Memory B cell (primary cell): ENCODE measurements at regions not wholly inside any gene's neighbourhood (a gene's known extent, or its start where the extent isn't known, plus 50 kb on each side); places are given as distances from the start of the nearest gene placed in this dataset.

Experiments
- ATAC-seq: fragments of 150-1000 bp; cut with Tn5 transposase; 2 replicates; pipeline ENCODE4 v1.10.0; 2021; ENCODE audit warnings: low read depth, mild to moderate bottlenecking, moderate library complexity
- DNase-seq, 2 donors: peaks; one replicate each; pipeline ENCODE4 v3.0.0; 2022; ENCODE audit warnings: low spot score in 2 of 2
- H3K27ac Mint-ChIP-seq: one replicate; pipeline ENCODE4 v1.8.0; 2022; ENCODE audit warnings: mild to moderate bottlenecking, moderate library complexity, mixed read lengths
- H3K27me3 Mint-ChIP-seq: one replicate; pipeline ENCODE4 v1.8.0; 2022; ENCODE audit warnings: mixed read lengths
- H3K36me3 Mint-ChIP-seq: one replicate; pipeline ENCODE4 v1.8.0; 2022; ENCODE audit warnings: mild to moderate bottlenecking, mixed read lengths
- H3K4me1 Mint-ChIP-seq: one replicate; pipeline ENCODE4 v1.8.0; 2022; ENCODE audit warnings: mixed read lengths
- H3K4me3 Mint-ChIP-seq: one replicate; pipeline ENCODE4 v1.8.0; 2022; ENCODE audit warnings: mild to moderate bottlenecking, moderate library complexity, mixed read lengths
- H3K9me3 Mint-ChIP-seq: one replicate; pipeline ENCODE4 v1.8.0; 2022; ENCODE audit warnings: mixed read lengths

GRCh38 chr10:123433539-123433938 lies 232.6 kb upstream of the GPR26 start:
- Mint-ChIP-seq H3K9me3 (no peaks in the 10 kb centered on the region), H3K4me1 (no peaks in the 10 kb centered on the region), H3K27me3 (no peaks in the 10 kb centered on the region), H3K27ac (no peak overlapping the region), H3K36me3 (no peaks in the 10 kb centered on the region), H3K4me3 (no peak overlapping the region)
- DNase-seq, result no peak
- ATAC-seq, result no peak

- no peak for ATAC-seq
- no peaks in the 10 kb centered on the region for H3K9me3 Mint-ChIP-seq
- no peaks in the 10 kb centered on the region for H3K4me1 Mint-ChIP-seq
- DNase-seq, result no peak
- no peaks in the 10 kb centered on the region for H3K36me3 Mint-ChIP-seq
- H3K27me3 Mint-ChIP-seq, result no peaks in the 10 kb centered on the region
- no peak overlapping the region for H3K27ac Mint-ChIP-seq
- H3K4me3 Mint-ChIP-seq, result no peak overlapping the region
These were observed 231.6 kb upstream of the GPR26 start for GRCh38 chr10:123434435-123435039.

GRCh38 chr10:123442901-123443300 lies 223.3 kb upstream of the GPR26 start:
- no peaks in the 10 kb centered on the region for H3K27me3 Mint-ChIP-seq
- no peak overlapping the region for H3K27ac Mint-ChIP-seq
- H3K4me3 Mint-ChIP-seq, result no peak overlapping the region
- H3K4me1 Mint-ChIP-seq, result peaks cover 3% of the 10 kb centered on the region
- ATAC-seq (no peak), DNase-seq (no peak)
- no peaks in the 10 kb centered on the region for H3K9me3 Mint-ChIP-seq
- no peaks in the 10 kb centered on the region for H3K36me3 Mint-ChIP-seq

GRCh38 chr10:123443924-123444323 lies 222.2 kb upstream of the GPR26 start:
- Mint-ChIP-seq H3K27me3 (no peaks in the 10 kb centered on the region), H3K36me3 (no peaks in the 10 kb centered on the region), H3K27ac (no peak overlapping the region), H3K4me1 (peaks cover 3% of the 10 kb centered on the region), H3K4me3 (no peak overlapping the region), H3K9me3 (no peaks in the 10 kb centered on the region)
- DNase-seq, result no peak
- ATAC-seq, result no peak

GRCh38 chr10:123445261-123445775 lies 220.8 kb upstream of the GPR26 start:
- peaks cover 3% of the 10 kb centered on the region for H3K4me1 Mint-ChIP-seq
- ATAC-seq (no peak), DNase-seq (no peak)
- H3K27me3 Mint-ChIP-seq, result no peaks in the 10 kb centered on the region
- no peak overlapping the region for H3K4me3 Mint-ChIP-seq
- H3K9me3 Mint-ChIP-seq, result no peaks in the 10 kb centered on the region
- H3K36me3 Mint-ChIP-seq, result no peaks in the 10 kb centered on the region
- H3K27ac Mint-ChIP-seq, result no peak overlapping the region

- Mint-ChIP-seq H3K36me3 (no peaks in the 10 kb centered on the region), H3K9me3 (no peaks in the 10 kb centered on the region), H3K27ac (no peak overlapping the region), H3K4me3 (no peak overlapping the region), H3K27me3 (no peaks in the 10 kb centered on the region), H3K4me1 (peaks cover 3% of the 10 kb centered on the region)
- no peak for DNase-seq
- ATAC-seq, result no peak
These were observed 219.6 kb upstream of the GPR26 start for GRCh38 chr10:123446449-123447156.

- DNase-seq, result no peak
- H3K27ac Mint-ChIP-seq, result no peak overlapping the region
- H3K9me3 Mint-ChIP-seq, result no peaks in the 10 kb centered on the region
- no peak for ATAC-seq
- peaks cover 5% of the 10 kb centered on the region for H3K27me3 Mint-ChIP-seq
- no peaks in the 10 kb centered on the region for H3K36me3 Mint-ChIP-seq
- H3K4me3 Mint-ChIP-seq, result no peak overlapping the region
- peaks cover under 1% of the 10 kb centered on the region for H3K4me1 Mint-ChIP-seq
These were observed 216.8 kb upstream of the GPR26 start for GRCh38 chr10:123449234-123449962.

GRCh38 chr10:123450956-123451605 lies 215.1 kb upstream of the GPR26 start:
- Mint-ChIP-seq H3K27ac (no peak overlapping the region), H3K27me3 (peaks cover 5% of the 10 kb centered on the region), H3K9me3 (no peaks in the 10 kb centered on the region), H3K4me3 (no peak overlapping the region), H3K36me3 (no peaks in the 10 kb centered on the region), H3K4me1 (no peaks in the 10 kb centered on the region)
- ATAC-seq (no peak), DNase-seq (no peak)

GRCh38 chr10:123451618-123452245 lies 214.4 kb upstream of the GPR26 start:
- Mint-ChIP-seq H3K9me3 (no peaks in the 10 kb centered on the region), H3K4me3 (no peak overlapping the region), H3K27ac (no peak overlapping the region), H3K4me1 (no peaks in the 10 kb centered on the region), H3K36me3 (no peaks in the 10 kb centered on the region), H3K27me3 (peaks cover 6% of the 10 kb centered on the region)
- DNase-seq (no peak), ATAC-seq (no peak)

GRCh38 chr10:123454987-123455386 lies 211.2 kb upstream of the GPR26 start:
- ATAC-seq (no peak), DNase-seq (no peak)
- Mint-ChIP-seq H3K4me1 (peaks cover 9% of the 10 kb centered on the region), H3K9me3 (peaks cover 3% of the 10 kb centered on the region), H3K27ac (no peak overlapping the region), H3K36me3 (no peaks in the 10 kb centered on the region), H3K4me3 (no peak overlapping the region), H3K27me3 (peaks cover 6% of the 10 kb centered on the region)

- Mint-ChIP-seq H3K4me3 (no peak overlapping the region), H3K4me1 (peaks cover 9% of the 10 kb centered on the region), H3K9me3 (peaks cover 3% of the 10 kb centered on the region), H3K36me3 (no peaks in the 10 kb centered on the region), H3K27ac (no peak overlapping the region), H3K27me3 (peaks cover 6% of the 10 kb centered on the region)
- ATAC-seq (no peak), DNase-seq (no peak)
These were observed 210.3 kb upstream of the GPR26 start for GRCh38 chr10:123455861-123456260.

- Mint-ChIP-seq H3K4me3 (no peak overlapping the region), H3K27ac (no peak overlapping the region), H3K36me3 (no peaks in the 10 kb centered on the region), H3K9me3 (peaks cover 3% of the 10 kb centered on the region), H3K4me1 (peaks cover 9% of the 10 kb centered on the region), H3K27me3 (peaks cover 4% of the 10 kb centered on the region)
- no peak for DNase-seq
- peak; percentile 39 for ATAC-seq
These were observed 207.2 kb upstream of the GPR26 start for GRCh38 chr10:123458933-123459332.

- Mint-ChIP-seq H3K9me3 (peaks cover 3% of the 10 kb centered on the region), H3K4me1 (peaks cover 9% of the 10 kb centered on the region), H3K36me3 (no peaks in the 10 kb centered on the region), H3K4me3 (no peak overlapping the region), H3K27ac (no peak overlapping the region), H3K27me3 (peaks cover 4% of the 10 kb centered on the region)
- DNase-seq, result no peak
- ATAC-seq, result no peak
These were observed 206.6 kb upstream of the GPR26 start for GRCh38 chr10:123459371-123460091.
